Kidney (tissue), 13 donors: ENCODE measurements at regions not wholly inside any gene's neighbourhood (a gene's known extent, or its start where the extent isn't known, plus 50 kb on each side); places are given as distances from the start of the nearest gene placed in this dataset.

Experiments
- DNase-seq, 5 donors: peaks; one replicate each; pipeline ENCODE4 v3.0.0-alpha.2; 2013 to 2020
- FAIRE-seq: peaks from 2 replicates; lab custom pipeline; 2012; peaks lifted over from hg19 to GRCh38; lab: Jason Lieb, UNC
- H3K27ac ChIP-seq, 2 donors: one replicate each; pipeline ENCODE4 v1.7.0; 2013; ENCODE audit warnings: low read depth in 2 of 2, low read length in 2 of 2, inconsistent platforms in 1 of 2
- H3K27me3 ChIP-seq: one replicate; pipeline ENCODE4 v1.7.1; 2013; ENCODE audit warnings: low read length, inconsistent platforms; ENCODE audit not compliant: control insufficient read depth, insufficient read depth
- H3K36me3 ChIP-seq, 3 donors: one replicate each; pipeline versions ENCODE4 v1.7.0 to v1.7.1; 2013; ENCODE audit warnings: low read length in 3 of 3, control low read depth in 1 of 3, inconsistent platforms in 1 of 3; ENCODE audit not compliant: insufficient read depth in 3 of 3, control insufficient read depth in 2 of 3
- H3K4me1 ChIP-seq, 3 donors: one replicate each; pipeline versions ENCODE4 v1.7.0 to v1.7.1; 2013; ENCODE audit warnings: low read length in 3 of 3, inconsistent platforms in 1 of 3, low read depth in 1 of 3; ENCODE audit not compliant: control insufficient read depth in 2 of 3, insufficient read depth in 2 of 3
- H3K4me3 ChIP-seq, 3 donors: one replicate each; pipeline versions ENCODE4 v1.7.0 to v1.8.1; 2013; ENCODE audit warnings: low read length in 3 of 3, control low read depth in 1 of 3, inconsistent platforms in 1 of 3
- H3K9ac ChIP-seq, 3 donors: one replicate each; pipeline versions ENCODE4 v1.7.0 to v1.7.1; 2013; ENCODE audit warnings: low read length in 3 of 3, control low read depth in 1 of 3, inconsistent platforms in 1 of 3
- H3K9me3 ChIP-seq, 3 donors: one replicate each; pipeline versions ENCODE4 v1.7.0 to v1.7.1; 2013; ENCODE audit warnings: low read length in 3 of 3, control low read depth in 1 of 3, inconsistent platforms in 1 of 3; ENCODE audit not compliant: control insufficient read depth in 2 of 3, insufficient read depth in 1 of 3
- CTCF ChIP-seq: IDR thresholded peaks from 3 replicates; pipeline ENCODE4 v1.5.1; 2012; ENCODE audit warnings: mild to moderate bottlenecking, moderate library complexity, borderline replicate concordance; ENCODE audit not compliant: insufficient read depth; ENCODE audit errors: extremely low read depth
- intact Hi-C: fragments of 100-400 bp; cut with DNase I; formaldehyde crosslinking; loops from one replicate; pipeline ENCODE4 v1.11.1; 2022
- donor health status: control.
- donor health status: control.
- donor health status: control.
- donor health status: control.
- donor health status: control.
- donor health status: DM: yes; HTN: yes; CAD: no.
- donor health status: Normal renal cell carcinoma (clear cell type).

- Histone ChIP-seq H3K9me3 (no peaks in the 10 kb centered on the region), H3K9ac (no peak overlapping the region), H3K4me3 (no peak overlapping the region), H3K36me3 (no peaks in the 10 kb centered on the region), H3K4me1 (no peaks in the 10 kb centered on the region), H3K27ac (no peak overlapping the region), H3K27me3 (no peaks in the 10 kb centered on the region)
- intact Hi-C loops: no loop called here
- DNase-seq (no peak), FAIRE-seq (no peak)
- TF ChIP-seq CTCF: no peak
Measured at GRCh38 chr13:31064636-31065035, 97.1 kb downstream of the HSPH1 start.

GRCh38 chr13:31063772-31064171, 97.9 kb downstream of the HSPH1 start:
- DNase-seq (no peak), FAIRE-seq (no peak)
- H3K4me3 ChIP-seq: no peak overlapping the region
- no peak overlapping the region for H3K9ac ChIP-seq
- intact Hi-C loops: no loop called here
- H3K9me3 ChIP-seq: no peaks in the 10 kb centered on the region
- no peaks in the 10 kb centered on the region for H3K27me3 ChIP-seq
- H3K36me3 ChIP-seq: no peaks in the 10 kb centered on the region
- no peak for TF ChIP-seq CTCF
- H3K27ac ChIP-seq: no peak overlapping the region
- H3K4me1 ChIP-seq: no peaks in the 10 kb centered on the region

GRCh38 chr13:31060655-31061054, 101.0 kb downstream of the HSPH1 start:
- H3K36me3 ChIP-seq: no peaks in the 10 kb centered on the region
- H3K4me3 ChIP-seq: no peak overlapping the region
- no peaks in the 10 kb centered on the region for H3K4me1 ChIP-seq
- FAIRE-seq (no peak), DNase-seq (no peak)
- intact Hi-C loops: no loop called here
- TF ChIP-seq CTCF: no peak
- no peaks in the 10 kb centered on the region for H3K27me3 ChIP-seq
- no peak overlapping the region for H3K9ac ChIP-seq
- no peaks in the 10 kb centered on the region for H3K9me3 ChIP-seq
- no peak overlapping the region for H3K27ac ChIP-seq

- no peak for FAIRE-seq
- intact Hi-C loops: no loop called here
Measured at GRCh38 chr13:31060220-31060619, 101.5 kb downstream of the HSPH1 start.

More at GRCh38 chr13:31060220-31060619, 101.5 kb downstream of the HSPH1 start:
- Histone ChIP-seq H3K4me3 (no peak overlapping the region), H3K9ac (no peak overlapping the region), H3K4me1 (no peaks in the 10 kb centered on the region), H3K27ac (no peak overlapping the region), H3K9me3 (no peaks in the 10 kb centered on the region), H3K36me3 (no peaks in the 10 kb centered on the region), H3K27me3 (no peaks in the 10 kb centered on the region)
- no peak for TF ChIP-seq CTCF
- DNase-seq: no peak
